DMS114 treated with DMSO at 0.1 percent for 48 hours (cell line): ENCODE measurements at regions not wholly inside any gene's neighbourhood (a gene's known extent, or its start where the extent isn't known, plus 50 kb on each side); places are given as distances from the start of the nearest gene placed in this dataset.
"Not testable (repeated sequence)": the region's sequence is repeated elsewhere in the genome, so short reads cannot be mapped to it uniquely, and the experiment has no call there.

ENCODE experiments used
- DNase-seq: peaks from one replicate; lab custom pipeline; 2025; ENCODE audit not compliant: unreplicated experiment; lab: John Stamatoyannopoulos, UW

GRCh38 chr7:46290374-46291049 is 369.4 kb upstream of the IGFBP3 start:
- DNase-seq = no peak

- no peak for DNase-seq
These were observed 367.8 kb upstream of the IGFBP3 start for GRCh38 chr7:46288861-46289260.

GRCh38 chr7:46288010-46288409 is 366.9 kb upstream of the IGFBP3 start:
- DNase-seq = no peak

GRCh38 chr7:46286957-46287356 is 365.9 kb upstream of the IGFBP3 start:
- DNase-seq = no peak

- DNase-seq = no peak
These were observed 365.3 kb upstream of the IGFBP3 start for GRCh38 chr7:46286356-46286755.

- no peak for DNase-seq
These were observed 364.8 kb upstream of the IGFBP3 start for GRCh38 chr7:46285878-46286277.

- DNase-seq = no peak
These were observed 362.8 kb upstream of the IGFBP3 start for GRCh38 chr7:46283852-46284251.

- DNase-seq = no peak
These were observed 361.1 kb upstream of the IGFBP3 start for GRCh38 chr7:46282155-46282554.

GRCh38 chr7:46281071-46281470 is 360.0 kb upstream of the IGFBP3 start:
- DNase-seq = no peak

GRCh38 chr7:46279290-46279689 is 358.2 kb upstream of the IGFBP3 start:
- DNase-seq = no peak

GRCh38 chr7:46264646-46265045 is 343.6 kb upstream of the IGFBP3 start:
- no peak for DNase-seq

GRCh38 chr7:46261638-46262037 is 340.6 kb upstream of the IGFBP3 start:
- DNase-seq = not testable (repeated sequence)

GRCh38 chr7:46259947-46260346 is 338.9 kb upstream of the IGFBP3 start:
- DNase-seq = no peak

- no peak for DNase-seq
These were observed 336.8 kb upstream of the IGFBP3 start for GRCh38 chr7:46257761-46258448.

GRCh38 chr7:46256870-46257661 is 336.0 kb upstream of the IGFBP3 start:
- no peak for DNase-seq

- no peak for DNase-seq
These were observed 332.4 kb upstream of the IGFBP3 start for GRCh38 chr7:46253520-46253919.

GRCh38 chr7:46247664-46248063 is 326.6 kb upstream of the IGFBP3 start:
- DNase-seq = no peak

GRCh38 chr7:46245586-46246111 is 324.6 kb upstream of the IGFBP3 start:
- no peak for DNase-seq

- DNase-seq = no peak
These were observed 323.7 kb upstream of the IGFBP3 start for GRCh38 chr7:46244757-46245156.

- DNase-seq = no peak
These were observed 322.3 kb upstream of the IGFBP3 start for GRCh38 chr7:46243406-46243805.

- DNase-seq = no peak
These were observed 318.8 kb upstream of the IGFBP3 start for GRCh38 chr7:46239846-46240245.

- no peak for DNase-seq
These were observed 316.4 kb upstream of the IGFBP3 start for GRCh38 chr7:46237466-46237865.
